ENCODE measurements at regions not wholly inside any gene's neighbourhood (a gene's known extent, or its start where the extent isn't known, plus 50 kb on each side); places are given as distances from the start of the nearest gene placed in this dataset.

DNA sequence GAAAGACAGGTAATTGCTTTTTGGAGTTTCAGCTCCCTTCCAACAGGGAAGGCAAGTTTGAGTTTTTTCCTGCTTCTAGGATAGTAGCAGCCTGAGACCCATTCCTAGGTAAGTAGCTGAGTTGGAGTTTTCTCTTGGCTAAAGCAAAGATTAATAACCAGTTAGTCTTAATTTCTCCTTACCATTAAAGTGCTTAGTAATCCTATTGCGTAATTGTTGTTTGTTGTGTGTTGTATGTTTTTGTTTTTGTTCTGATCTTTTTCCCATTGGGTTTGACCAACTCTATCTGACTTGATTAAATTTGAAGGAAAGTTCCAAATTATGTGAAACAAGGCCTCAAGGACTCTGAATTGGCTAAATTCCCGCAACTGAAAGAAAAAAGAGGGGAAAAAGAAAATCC is 83.5 kb downstream of the TBX22 start:
- Histone ChIP-seq H3K4me3 (no peak overlapping the region), H3K27ac (no peak overlapping the region), H3K36me3 (ENCODE audit: low read depth, missing control alignments) (no peaks in the 10 kb centered on the region), H3K9me3 (no peaks in the 10 kb centered on the region), H3K27me3 (no peaks in the 10 kb centered on the region), H3K4me1 (no peaks in the 10 kb centered on the region)
- DNase-seq = no peak
- WGBS, 2 donors = 80 to 93% methylated on average over 2 of the region's 2 CpGs
- intact Hi-C loops (cut with DNase I; ENCODE audit: low total_unique reads) = no loop called here
- TF ChIP-seq POLR2A (IDR thresholded peaks at IDR 0.05) = no peak
- TF ChIP-seq, protein P1, sequence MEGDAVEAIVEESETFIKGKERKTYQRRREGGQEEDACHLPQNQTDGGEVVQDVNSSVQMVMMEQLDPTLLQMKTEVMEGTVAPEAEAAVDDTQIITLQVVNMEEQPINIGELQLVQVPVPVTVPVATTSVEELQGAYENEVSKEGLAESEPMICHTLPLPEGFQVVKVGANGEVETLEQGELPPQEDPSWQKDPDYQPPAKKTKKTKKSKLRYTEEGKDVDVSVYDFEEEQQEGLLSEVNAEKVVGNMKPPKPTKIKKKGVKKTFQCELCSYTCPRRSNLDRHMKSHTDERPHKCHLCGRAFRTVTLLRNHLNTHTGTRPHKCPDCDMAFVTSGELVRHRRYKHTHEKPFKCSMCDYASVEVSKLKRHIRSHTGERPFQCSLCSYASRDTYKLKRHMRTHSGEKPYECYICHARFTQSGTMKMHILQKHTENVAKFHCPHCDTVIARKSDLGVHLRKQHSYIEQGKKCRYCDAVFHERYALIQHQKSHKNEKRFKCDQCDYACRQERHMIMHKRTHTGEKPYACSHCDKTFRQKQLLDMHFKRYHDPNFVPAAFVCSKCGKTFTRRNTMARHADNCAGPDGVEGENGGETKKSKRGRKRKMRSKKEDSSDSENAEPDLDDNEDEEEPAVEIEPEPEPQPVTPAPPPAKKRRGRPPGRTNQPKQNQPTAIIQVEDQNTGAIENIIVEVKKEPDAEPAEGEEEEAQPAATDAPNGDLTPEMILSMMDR (IDR thresholded peaks at IDR 0.05) = no peak

DNA sequence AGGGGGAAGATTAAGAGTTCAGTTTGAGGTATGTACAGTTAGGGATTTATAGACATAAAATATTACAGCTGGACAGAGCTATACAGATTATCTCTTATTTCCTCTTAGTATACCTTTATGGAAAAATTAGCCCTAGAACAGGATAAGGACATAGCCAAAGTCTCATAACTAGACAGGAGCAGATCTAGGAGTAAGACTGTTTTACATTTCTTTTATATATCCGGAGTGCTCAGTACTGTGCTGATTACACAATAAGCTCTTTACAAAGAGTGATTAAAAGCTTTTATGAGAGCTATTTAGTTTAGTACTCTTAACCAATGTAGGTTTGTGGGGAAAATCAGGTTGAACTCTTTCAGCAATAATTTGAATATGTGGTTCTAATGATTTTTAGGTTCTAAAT is 105.8 kb downstream of the TBX22 start:
- Histone ChIP-seq H3K4me3 (no peak overlapping the region), H3K9me3 (no peaks in the 10 kb centered on the region), H3K27me3 (no peaks in the 10 kb centered on the region), H3K36me3 (ENCODE audit: low read depth, missing control alignments) (no peaks in the 10 kb centered on the region), H3K4me1 (no peaks in the 10 kb centered on the region), H3K27ac (no peak overlapping the region)
- intact Hi-C loops (cut with DNase I; ENCODE audit: low total_unique reads) = no loop called here
- TF ChIP-seq, protein P1 (IDR thresholded peaks at IDR 0.05) = no peak
- TF ChIP-seq POLR2A (IDR thresholded peaks at IDR 0.05) = no peak
- DNase-seq = no peak
- 70 to 84% methylated on average over 1 of the region's 1 CpG for WGBS, 2 donors

DNA sequence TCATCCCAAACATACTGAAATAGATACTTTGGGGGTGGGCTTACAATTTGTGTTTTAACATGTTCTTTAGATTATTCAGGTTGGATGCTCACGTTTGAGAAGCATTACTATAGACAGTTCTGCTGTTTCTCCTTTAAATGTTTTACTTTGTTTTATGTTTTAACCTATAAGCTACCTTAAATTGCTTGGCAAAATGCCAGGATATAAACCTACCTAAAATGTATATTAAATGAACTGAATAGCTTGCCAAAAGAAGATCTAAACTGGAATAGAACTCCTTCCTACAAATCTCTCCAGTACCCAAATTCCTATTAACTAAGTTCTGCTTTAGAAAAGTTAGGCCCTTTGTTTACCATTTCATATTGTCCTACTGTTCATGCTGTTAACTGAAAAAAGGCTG is 124.4 kb downstream of the TBX22 start:
- Histone ChIP-seq H3K4me1 (no peaks in the 10 kb centered on the region), H3K27ac (no peak overlapping the region), H3K27me3 (no peaks in the 10 kb centered on the region), H3K9me3 (no peaks in the 10 kb centered on the region), H3K36me3 (ENCODE audit: low read depth, missing control alignments) (no peaks in the 10 kb centered on the region), H3K4me3 (no peak overlapping the region)
- DNase-seq = no peak
- 47 to 64% methylated on average over 1 of the region's 1 CpG for WGBS, 2 donors
- TF ChIP-seq POLR2A (IDR thresholded peaks at IDR 0.05) = no peak
- TF ChIP-seq, protein P1 (IDR thresholded peaks at IDR 0.05) = no peak
- intact Hi-C loops (cut with DNase I; ENCODE audit: low total_unique reads) = no loop called here

DNA sequence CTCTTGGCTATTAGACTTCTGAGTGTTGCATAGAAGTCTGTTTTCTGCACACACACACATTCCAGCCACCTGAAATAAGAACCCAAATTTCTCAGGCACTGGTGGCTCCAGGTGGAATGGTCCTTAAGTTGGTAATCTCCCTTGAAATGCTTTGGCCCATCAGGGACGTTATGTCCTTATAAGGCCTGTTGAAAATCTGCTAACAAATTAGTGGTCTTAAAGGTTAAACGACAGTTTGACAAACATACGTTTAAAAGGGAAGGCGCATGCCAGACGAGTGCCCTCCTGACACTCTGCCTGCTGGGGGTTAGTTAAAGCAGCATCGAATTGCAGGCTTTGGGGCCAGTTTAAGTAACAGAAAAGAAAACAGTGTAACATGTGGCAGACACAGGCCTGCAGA is 125.0 kb downstream of the TBX22 start:
- TF ChIP-seq, protein P1 (IDR thresholded peaks at IDR 0.05) = no peak
- TF ChIP-seq POLR2A (IDR thresholded peaks at IDR 0.05) = no peak
- Histone ChIP-seq H3K4me3 (no peak overlapping the region), H3K36me3 (ENCODE audit: low read depth, missing control alignments) (no peaks in the 10 kb centered on the region), H3K9me3 (no peaks in the 10 kb centered on the region), H3K27ac (no peak overlapping the region), H3K4me1 (no peaks in the 10 kb centered on the region), H3K27me3 (no peaks in the 10 kb centered on the region)
- WGBS, 2 donors = 17 to 21% methylated on average over 6 of the region's 6 CpGs
- no peak for DNase-seq
- intact Hi-C loops (cut with DNase I; ENCODE audit: low total_unique reads) = no loop called here

DNA sequence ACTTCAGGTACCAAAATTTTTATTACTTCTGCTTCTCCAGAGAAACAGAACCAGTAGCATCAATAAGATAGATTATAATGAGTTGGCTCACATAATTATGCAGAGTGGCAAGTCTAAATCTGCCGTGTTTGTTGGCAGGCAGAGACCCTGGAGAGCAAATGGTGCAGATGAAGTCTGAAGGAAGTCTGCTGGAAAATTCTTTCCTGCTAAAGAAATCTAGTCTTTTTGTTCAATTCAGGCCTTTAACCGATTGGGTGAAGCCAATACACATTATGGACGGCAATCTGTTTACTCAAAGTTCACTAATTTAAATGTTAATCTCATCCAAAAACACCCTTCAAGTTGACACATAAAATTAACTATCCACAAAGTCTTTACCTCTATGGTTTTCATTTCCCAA is 156.0 kb downstream of the TBX22 start:
- no peak overlapping the region for H3K27ac ChIP-seq
- TF ChIP-seq, protein P1 (IDR thresholded peaks at IDR 0.05) = no peak
- no peak for TF ChIP-seq POLR2A (IDR thresholded peaks at IDR 0.05)
- intact Hi-C loops (cut with DNase I; ENCODE audit: low total_unique reads) = no loop called here
- no peaks in the 10 kb centered on the region for H3K36me3 ChIP-seq (ENCODE audit: low read depth, missing control alignments)
- H3K9me3 ChIP-seq = no peaks in the 10 kb centered on the region
- WGBS, 2 donors = 77 to 79% methylated on average over 3 of the region's 3 CpGs
- H3K27me3 ChIP-seq = no peaks in the 10 kb centered on the region
- H3K4me3 ChIP-seq = no peak overlapping the region
- DNase-seq = no peak
- H3K4me1 ChIP-seq = no peaks in the 10 kb centered on the region

Data from testis (tissue), 2 donors.